ENCODE measurements at regions not wholly inside any gene's neighbourhood (a gene's known extent, or its start where the extent isn't known, plus 50 kb on each side); places are given as distances from the start of the nearest gene placed in this dataset.
"Not testable (repeated sequence)": the region's sequence is repeated elsewhere in the genome, so short reads cannot be mapped to it uniquely, and the experiment has no call there.

GRCh38 chr6:141746324-141746723, 386.4 kb upstream of the GJE1 start:
- not testable (repeated sequence) for H3K27me3 ChIP-seq (ENCODE audit: control insufficient read depth, insufficient read depth, low read length); H3K9me3 Mint-ChIP-seq; H3K4me1 Mint-ChIP-seq; H3K4me3 ChIP-seq (ENCODE audit: low read depth, low read length); H3K36me3 Mint-ChIP-seq; H3K36me3 ChIP-seq (ENCODE audit: control insufficient read depth, insufficient read depth, low read length); H3K4me1 ChIP-seq (ENCODE audit: control insufficient read depth, insufficient read depth, low read length, poor library complexity, severe bottlenecking); ATAC-seq (ENCODE audit: low read depth in 2 of 2); H3K4me3 Mint-ChIP-seq; H3K9me3 ChIP-seq (ENCODE audit: control insufficient read depth in 2 of 2, low read length in 2 of 2); DNase-seq; H3K27ac ChIP-seq (ENCODE audit: insufficient read depth, low read length, poor library complexity, severe bottlenecking); H3K27ac Mint-ChIP-seq; H3K27me3 Mint-ChIP-seq

GRCh38 chr6:141744971-141745370, 387.8 kb upstream of the GJE1 start:
- Mint-ChIP-seq H3K4me3 (no peak overlapping the region), H3K27me3 (no peaks in the 10 kb centered on the region), H3K36me3 (no peaks in the 10 kb centered on the region), H3K9me3 (peaks cover 0 to 6% (median 1%) of the 10 kb centered on the region in 7 donors), H3K27ac (no peak overlapping the region), H3K4me1 (no peaks in the 10 kb centered on the region)
- H3K4me3 ChIP-seq (ENCODE audit: low read depth, low read length) = no peak overlapping the region
- no peaks in the 10 kb centered on the region for H3K9me3 ChIP-seq (ENCODE audit: control insufficient read depth in 2 of 2, low read length in 2 of 2)
- no peaks in the 10 kb centered on the region for H3K4me1 ChIP-seq (ENCODE audit: control insufficient read depth, insufficient read depth, low read length, poor library complexity, severe bottlenecking)
- H3K27ac ChIP-seq (ENCODE audit: insufficient read depth, low read length, poor library complexity, severe bottlenecking) = no peak overlapping the region
- H3K36me3 ChIP-seq (ENCODE audit: control insufficient read depth, insufficient read depth, low read length) = no peaks in the 10 kb centered on the region
- ATAC-seq (ENCODE audit: low read depth in 2 of 2) (no peak), DNase-seq (no peak)
- no peaks in the 10 kb centered on the region for H3K27me3 ChIP-seq (ENCODE audit: control insufficient read depth, insufficient read depth, low read length)

- no peaks in the 10 kb centered on the region for H3K36me3 Mint-ChIP-seq
- Histone ChIP-seq H3K9me3 (ENCODE audit: control insufficient read depth in 2 of 2, low read length in 2 of 2) (no peaks in the 10 kb centered on the region), H3K36me3 (ENCODE audit: control insufficient read depth, insufficient read depth, low read length) (no peaks in the 10 kb centered on the region), H3K27ac (ENCODE audit: insufficient read depth, low read length, poor library complexity, severe bottlenecking) (no peak overlapping the region), H3K4me3 (ENCODE audit: low read depth, low read length) (no peak overlapping the region), H3K27me3 (ENCODE audit: control insufficient read depth, insufficient read depth, low read length) (no peaks in the 10 kb centered on the region), H3K4me1 (ENCODE audit: control insufficient read depth, insufficient read depth, low read length, poor library complexity, severe bottlenecking) (no peaks in the 10 kb centered on the region)
- H3K4me1 Mint-ChIP-seq = no peaks in the 10 kb centered on the region
- no peaks in the 10 kb centered on the region for H3K27me3 Mint-ChIP-seq
- peaks cover 0 to 6% (median 1%) of the 10 kb centered on the region in 7 donors for H3K9me3 Mint-ChIP-seq
- ATAC-seq (ENCODE audit: low read depth in 2 of 2) (no peak), DNase-seq (no peak)
- H3K27ac Mint-ChIP-seq = no peak overlapping the region
- peak overlapping the region in 1 of 4 donors; percentile 16 for H3K4me3 Mint-ChIP-seq
Observed at GRCh38 chr6:141744194-141744925, 388.4 kb upstream of the GJE1 start.

GRCh38 chr6:141736104-141736503, 396.6 kb upstream of the GJE1 start:
- no peaks in the 10 kb centered on the region for H3K36me3 ChIP-seq (ENCODE audit: control insufficient read depth, insufficient read depth, low read length)
- H3K9me3 ChIP-seq (ENCODE audit: control insufficient read depth in 2 of 2, low read length in 2 of 2) = no peaks in the 10 kb centered on the region
- H3K27me3 Mint-ChIP-seq = peaks cover 4% of the 10 kb centered on the region
- no peak overlapping the region for H3K4me3 ChIP-seq (ENCODE audit: low read depth, low read length)
- H3K27me3 ChIP-seq (ENCODE audit: control insufficient read depth, insufficient read depth, low read length) = no peaks in the 10 kb centered on the region
- no peak overlapping the region for H3K27ac ChIP-seq (ENCODE audit: insufficient read depth, low read length, poor library complexity, severe bottlenecking)
- peaks cover 0 to 1% (median 0%) of the 10 kb centered on the region in 7 donors for H3K9me3 Mint-ChIP-seq
- DNase-seq = no peak
- no peaks in the 10 kb centered on the region for H3K36me3 Mint-ChIP-seq
- no peak overlapping the region for H3K4me3 Mint-ChIP-seq
- ATAC-seq (ENCODE audit: low read depth in 2 of 2) = no peak
- H3K4me1 ChIP-seq (ENCODE audit: control insufficient read depth, insufficient read depth, low read length, poor library complexity, severe bottlenecking) = no peaks in the 10 kb centered on the region
- H3K4me1 Mint-ChIP-seq = peaks cover 0 to 4% (median 2%) of the 10 kb centered on the region in 4 donors
- no peak overlapping the region for H3K27ac Mint-ChIP-seq

GRCh38 chr6:141735126-141735525, 397.6 kb upstream of the GJE1 start:
- H3K27ac ChIP-seq (ENCODE audit: insufficient read depth, low read length, poor library complexity, severe bottlenecking) = no peak overlapping the region
- H3K4me1 ChIP-seq (ENCODE audit: control insufficient read depth, insufficient read depth, low read length, poor library complexity, severe bottlenecking) = no peaks in the 10 kb centered on the region
- H3K27me3 ChIP-seq (ENCODE audit: control insufficient read depth, insufficient read depth, low read length) = no peaks in the 10 kb centered on the region
- Mint-ChIP-seq H3K4me3 (no peak overlapping the region), H3K4me1 (peaks cover 0 to 4% (median 2%) of the 10 kb centered on the region in 4 donors), H3K27me3 (peaks cover 4% of the 10 kb centered on the region), H3K27ac (no peak overlapping the region), H3K36me3 (no peaks in the 10 kb centered on the region), H3K9me3 (peaks cover 0 to 1% (median 0%) of the 10 kb centered on the region in 7 donors)
- no peaks in the 10 kb centered on the region for H3K36me3 ChIP-seq (ENCODE audit: control insufficient read depth, insufficient read depth, low read length)
- ATAC-seq (ENCODE audit: low read depth in 2 of 2) (no peak), DNase-seq (no peak)
- H3K4me3 ChIP-seq (ENCODE audit: low read depth, low read length) = no peak overlapping the region
- no peaks in the 10 kb centered on the region for H3K9me3 ChIP-seq (ENCODE audit: control insufficient read depth in 2 of 2, low read length in 2 of 2)

- no peaks in the 10 kb centered on the region for H3K36me3 Mint-ChIP-seq
- Histone ChIP-seq H3K4me3 (ENCODE audit: low read depth, low read length) (no peak overlapping the region), H3K4me1 (ENCODE audit: control insufficient read depth, insufficient read depth, low read length, poor library complexity, severe bottlenecking) (no peaks in the 10 kb centered on the region), H3K27ac (ENCODE audit: insufficient read depth, low read length, poor library complexity, severe bottlenecking) (no peak overlapping the region), H3K27me3 (ENCODE audit: control insufficient read depth, insufficient read depth, low read length) (no peaks in the 10 kb centered on the region), H3K9me3 (ENCODE audit: control insufficient read depth in 2 of 2, low read length in 2 of 2) (no peaks in the 10 kb centered on the region), H3K36me3 (ENCODE audit: control insufficient read depth, insufficient read depth, low read length) (no peaks in the 10 kb centered on the region)
- no peak overlapping the region for H3K4me3 Mint-ChIP-seq
- H3K27me3 Mint-ChIP-seq = peaks cover 4% of the 10 kb centered on the region
- ATAC-seq (ENCODE audit: low read depth in 2 of 2) = no peak
- peak overlapping the region in 1 of 3 donors; percentile 0 for H3K27ac Mint-ChIP-seq
- peaks cover 0 to 1% (median 0%) of the 10 kb centered on the region in 7 donors for H3K9me3 Mint-ChIP-seq
- DNase-seq = no peak
- H3K4me1 Mint-ChIP-seq = peaks cover 0 to 4% (median 2%) of the 10 kb centered on the region in 4 donors
Observed at GRCh38 chr6:141734071-141734840, 398.5 kb upstream of the GJE1 start.

- Histone ChIP-seq H3K4me3 (ENCODE audit: low read depth, low read length) (no peak overlapping the region), H3K9me3 (ENCODE audit: control insufficient read depth in 2 of 2, low read length in 2 of 2) (no peaks in the 10 kb centered on the region), H3K27me3 (ENCODE audit: control insufficient read depth, insufficient read depth, low read length) (no peaks in the 10 kb centered on the region), H3K4me1 (ENCODE audit: control insufficient read depth, insufficient read depth, low read length, poor library complexity, severe bottlenecking) (no peaks in the 10 kb centered on the region), H3K27ac (ENCODE audit: insufficient read depth, low read length, poor library complexity, severe bottlenecking) (no peak overlapping the region), H3K36me3 (ENCODE audit: control insufficient read depth, insufficient read depth, low read length) (no peaks in the 10 kb centered on the region)
- Mint-ChIP-seq H3K9me3 (peaks cover 0 to 2% (median 0%) of the 10 kb centered on the region in 7 donors), H3K4me3 (no peak overlapping the region), H3K27ac (no peak overlapping the region), H3K36me3 (no peaks in the 10 kb centered on the region), H3K4me1 (peaks cover 0 to 1% (median 0%) of the 10 kb centered on the region in 4 donors), H3K27me3 (peaks cover 8% of the 10 kb centered on the region)
- no peak for ATAC-seq (ENCODE audit: low read depth in 2 of 2)
- DNase-seq = no peak
Observed at GRCh38 chr6:141729146-141729545, 403.6 kb upstream of the GJE1 start.

All from CD4-positive, CD25-positive, alpha-beta regulatory T cell (primary cell).